HG02973 (cell line): ENCODE measurements at regions not wholly inside any gene's neighbourhood (a gene's known extent, or its start where the extent isn't known, plus 50 kb on each side); places are given as distances from the start of the nearest gene placed in this dataset.
"Not testable (repeated sequence)": the region's sequence is repeated elsewhere in the genome, so short reads cannot be mapped to it uniquely, and the experiment has no call there.

Experiments used
- ATAC-seq: cut with Tn5 transposase; IDR thresholded peaks from one replicate; pipeline ENCODE4 v1.9.1; 2021; ENCODE audit warnings: moderate library complexity; ENCODE audit not compliant: unreplicated experiment

DNA sequence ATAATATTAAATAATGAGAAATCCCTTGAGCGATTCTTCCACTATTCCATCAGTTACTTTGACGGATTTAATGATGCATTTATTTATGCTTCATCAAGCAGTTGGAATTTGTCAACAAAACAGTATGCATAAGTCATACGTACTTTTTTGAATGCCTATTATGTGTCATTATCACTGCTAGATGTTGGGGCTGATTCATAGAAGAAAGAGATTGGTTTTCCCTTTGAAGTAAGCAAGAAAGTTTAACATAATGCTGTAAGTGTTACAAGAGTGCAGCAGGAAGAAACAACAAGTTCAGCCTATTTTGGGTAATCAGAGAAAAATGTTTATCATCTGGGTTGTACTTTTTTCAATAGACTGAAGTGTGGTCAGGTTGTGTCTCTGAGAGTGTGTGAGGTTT lies 121.2 kb upstream of the RANBP3L start:
- ATAC-seq = no peak

DNA sequence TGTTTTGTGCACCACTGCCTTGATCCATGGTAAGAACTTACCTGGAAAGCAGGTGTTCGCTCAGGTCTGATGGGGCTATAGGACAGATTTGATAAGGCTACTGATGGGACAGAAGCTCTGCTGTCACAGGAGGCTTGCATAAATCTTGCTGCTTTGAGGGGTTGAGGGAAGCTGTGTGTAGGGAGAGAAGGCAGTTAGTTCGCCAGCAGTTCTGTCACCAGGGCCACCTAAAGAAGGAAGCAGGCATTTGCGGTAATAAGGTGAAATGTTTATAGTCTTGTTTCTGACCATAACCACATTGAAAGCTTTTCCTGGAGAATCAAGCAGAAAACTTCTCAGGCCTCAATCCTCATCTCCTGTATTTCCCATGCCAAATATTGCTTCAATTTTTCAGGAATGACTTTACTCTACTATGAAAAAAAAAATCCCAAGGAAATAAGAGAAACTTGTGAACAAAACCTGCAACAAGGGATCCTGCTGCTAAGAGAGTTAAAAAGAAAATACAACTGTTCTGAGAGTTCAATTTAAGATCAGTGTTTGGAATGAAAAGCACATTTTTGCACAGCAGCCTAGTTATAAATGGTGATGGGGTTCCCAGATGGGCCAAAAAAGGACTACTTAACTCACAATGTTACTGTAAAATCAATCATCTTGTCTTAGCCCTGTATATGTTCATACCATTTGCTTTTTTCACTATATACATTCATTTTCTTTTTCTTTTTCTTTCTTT lies 122.0 kb upstream of the RANBP3L start:
- ATAC-seq = no peak

DNA sequence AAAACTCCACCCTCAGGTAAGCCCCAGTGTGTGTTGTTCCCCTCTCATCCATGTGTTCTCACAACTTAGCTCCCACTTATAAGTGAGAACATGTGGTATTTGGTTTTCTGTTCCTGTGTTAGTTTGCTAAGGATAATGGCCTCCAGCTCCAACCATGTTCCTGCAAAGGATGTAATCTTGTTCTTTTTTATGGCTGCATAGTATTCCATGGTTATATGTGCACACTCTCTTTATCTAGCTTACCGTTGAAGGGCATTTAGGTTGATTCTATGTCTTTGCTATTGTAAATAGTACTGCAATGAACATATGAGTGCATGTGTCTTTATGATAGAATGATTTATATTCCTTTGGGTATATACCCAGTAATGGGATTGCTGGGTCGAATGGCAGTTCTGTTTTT lies 124.4 kb upstream of the RANBP3L start:
- not testable (repeated sequence) for ATAC-seq

DNA sequence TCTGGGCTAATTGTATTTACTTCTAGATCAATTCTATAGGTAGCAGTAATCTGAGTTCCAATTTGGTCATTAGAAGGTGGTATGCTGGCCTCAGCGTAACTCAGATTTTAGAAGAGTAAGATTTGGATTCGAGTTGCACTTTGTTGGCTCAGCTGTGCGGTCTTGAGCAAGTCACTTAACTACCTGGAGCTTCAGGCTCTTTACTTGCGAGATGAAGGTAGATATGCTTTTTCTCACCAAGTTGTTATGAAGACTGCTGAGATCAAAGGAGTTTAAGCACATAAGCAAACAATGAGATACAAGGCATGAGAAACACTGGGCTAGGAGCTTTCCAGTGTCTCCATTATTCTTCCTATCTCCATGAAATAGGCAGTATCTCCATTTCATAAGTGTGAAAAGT lies 133.8 kb upstream of the RANBP3L start:
- ATAC-seq = no peak

DNA sequence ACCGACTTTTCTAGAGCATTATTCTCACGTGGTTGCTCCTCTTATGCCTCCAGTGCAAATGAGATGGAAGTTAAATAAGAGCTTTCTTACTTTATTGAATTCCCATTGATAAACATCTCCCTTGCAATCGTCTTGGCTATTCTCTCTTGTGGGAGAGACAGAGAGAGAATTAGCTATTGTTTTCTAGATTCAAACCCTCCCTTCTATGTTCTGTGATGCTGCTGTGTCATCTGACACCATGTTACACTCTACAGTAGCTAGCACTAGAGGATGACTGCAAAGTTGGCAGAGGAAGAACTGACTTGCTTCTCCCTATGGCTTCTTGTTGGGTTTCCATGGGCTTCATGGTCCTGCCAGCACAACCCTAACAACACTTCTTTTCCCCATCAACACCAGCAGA lies 134.6 kb upstream of the RANBP3L start:
- no peak for ATAC-seq

DNA sequence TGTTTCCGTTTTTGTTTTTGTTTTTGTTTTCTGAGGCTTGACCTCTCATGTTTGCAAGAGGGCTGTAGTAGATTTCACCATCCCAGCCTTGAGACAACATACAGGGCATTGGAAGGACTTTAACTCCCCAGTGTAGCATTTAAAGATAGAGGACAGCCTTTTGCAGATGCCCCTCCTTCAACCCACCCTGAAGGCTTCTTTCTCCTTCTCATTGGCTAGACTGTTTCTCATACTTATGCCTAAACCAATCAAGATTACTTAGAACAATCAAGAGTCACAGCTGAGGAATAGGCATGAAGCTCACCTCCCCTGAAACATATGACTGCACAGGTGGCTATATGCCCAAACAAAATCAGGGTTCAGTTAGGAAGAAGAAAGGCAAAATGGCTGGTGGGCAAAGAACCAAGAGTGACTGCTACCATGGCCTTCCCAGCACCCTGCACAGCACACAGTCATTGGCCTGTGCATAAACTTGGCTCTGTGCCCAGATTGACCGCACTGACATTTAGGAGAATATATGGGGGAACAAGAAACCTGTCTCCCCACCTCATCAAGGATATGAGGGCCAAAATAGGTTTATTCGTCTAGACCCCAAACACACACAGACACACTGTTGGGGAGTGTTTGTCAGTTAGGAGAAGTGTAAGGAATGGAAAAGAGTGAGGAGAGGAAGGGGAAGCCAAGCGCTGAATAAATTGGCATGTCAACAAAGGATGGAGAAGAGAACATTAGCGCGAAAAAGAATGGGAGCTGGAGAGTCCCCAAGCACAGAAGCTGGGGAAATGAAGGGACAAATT lies 137.3 kb upstream of the RANBP3L start:
- no peak for ATAC-seq

DNA sequence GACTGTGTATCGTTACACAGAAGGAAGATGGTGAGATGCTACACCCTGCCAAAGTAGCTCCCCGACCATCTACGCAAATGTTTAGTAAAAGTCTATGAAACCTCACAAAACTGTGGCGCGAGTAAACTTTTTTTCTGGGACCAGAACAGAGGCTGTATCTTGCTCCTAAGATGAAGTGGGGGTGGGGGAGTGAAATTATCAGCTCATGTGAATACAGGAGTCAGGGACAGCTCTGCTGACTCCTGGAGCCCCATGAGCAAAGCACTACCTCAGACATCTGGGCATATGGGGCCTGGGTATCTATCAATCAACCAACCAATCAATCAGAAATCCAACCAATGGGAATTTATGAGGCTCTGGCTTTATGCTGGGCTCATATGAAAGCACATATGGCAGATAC lies 138.6 kb upstream of the RANBP3L start:
- no peak for ATAC-seq

DNA sequence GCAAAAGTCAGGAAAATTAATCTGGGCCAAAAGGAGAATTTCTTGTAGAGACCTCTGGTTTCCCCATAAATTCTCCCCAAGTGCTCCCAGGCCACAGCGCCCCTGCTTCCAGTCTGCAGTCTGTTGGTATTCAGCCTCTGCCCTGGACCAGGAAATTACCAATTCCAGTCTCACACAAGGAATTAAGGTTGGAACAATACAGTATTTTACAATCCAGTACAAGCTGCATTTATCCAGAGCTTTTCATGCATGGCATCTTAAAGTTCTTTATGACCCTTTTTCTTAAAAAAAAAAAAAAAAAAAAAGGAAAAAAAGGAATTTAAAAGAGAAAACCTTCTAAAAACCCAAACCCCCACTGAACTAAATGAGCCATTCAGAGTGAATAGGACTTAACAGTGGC lies 139.6 kb upstream of the RANBP3L start:
- no peak for ATAC-seq

DNA sequence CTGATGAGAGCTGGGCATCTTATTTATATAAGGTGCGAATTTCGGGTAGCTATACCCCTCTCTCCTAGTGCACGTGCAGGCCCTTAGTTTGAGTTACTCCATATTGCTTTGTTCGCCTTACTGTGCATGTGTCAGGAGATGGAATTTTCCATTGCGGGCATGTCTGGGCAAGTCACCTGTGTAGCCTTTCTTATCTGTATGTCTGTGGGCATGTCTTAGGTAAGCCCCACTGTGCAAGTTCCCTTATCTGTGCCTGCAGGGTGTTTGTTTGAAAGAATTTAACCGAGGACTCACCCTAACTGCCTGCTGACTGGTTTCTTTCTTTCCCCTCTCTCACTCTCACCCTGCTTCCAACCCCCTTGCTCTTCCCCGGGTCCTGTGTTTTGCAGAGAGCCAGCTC lies 140.7 kb upstream of the RANBP3L start:
- ATAC-seq = no peak

DNA sequence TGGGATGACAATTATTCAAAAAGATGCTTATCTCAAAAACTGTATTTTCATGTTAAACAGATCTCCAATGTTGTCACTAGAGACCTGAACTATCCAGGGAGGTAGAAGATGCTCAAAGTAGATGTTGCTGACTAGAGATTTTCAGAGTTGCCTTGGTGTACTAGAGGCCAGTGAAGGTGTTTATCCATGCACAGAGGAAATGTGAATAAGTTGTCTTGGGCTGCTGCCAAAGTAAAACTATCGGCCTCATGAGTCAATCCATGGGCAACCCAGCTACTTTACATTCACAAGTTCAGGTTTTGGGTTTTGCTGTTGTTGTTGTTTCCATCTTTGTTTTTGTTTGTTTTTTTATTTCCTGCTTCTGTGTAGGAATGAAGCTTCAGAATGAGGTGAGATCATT lies 141.1 kb upstream of the RANBP3L start:
- no peak for ATAC-seq

DNA sequence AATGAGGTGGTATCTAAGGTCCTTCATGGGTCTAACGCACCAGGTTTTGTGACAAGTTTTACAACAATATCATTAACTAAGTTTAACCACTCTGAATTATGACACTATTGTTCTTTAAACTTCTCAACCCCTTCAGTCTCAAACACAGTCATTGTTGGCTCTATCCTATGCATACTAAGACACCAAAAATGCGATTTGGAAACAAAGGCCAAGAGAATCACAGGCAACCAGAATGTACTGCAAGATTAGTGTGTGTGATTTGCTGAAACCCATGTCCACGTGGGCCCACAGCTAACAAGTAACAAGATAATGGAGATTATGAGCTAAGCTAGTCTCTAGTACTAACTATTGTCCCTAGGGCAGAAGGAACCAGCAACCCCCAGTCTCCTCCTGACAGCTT lies 142.2 kb upstream of the RANBP3L start:
- no peak for ATAC-seq

DNA sequence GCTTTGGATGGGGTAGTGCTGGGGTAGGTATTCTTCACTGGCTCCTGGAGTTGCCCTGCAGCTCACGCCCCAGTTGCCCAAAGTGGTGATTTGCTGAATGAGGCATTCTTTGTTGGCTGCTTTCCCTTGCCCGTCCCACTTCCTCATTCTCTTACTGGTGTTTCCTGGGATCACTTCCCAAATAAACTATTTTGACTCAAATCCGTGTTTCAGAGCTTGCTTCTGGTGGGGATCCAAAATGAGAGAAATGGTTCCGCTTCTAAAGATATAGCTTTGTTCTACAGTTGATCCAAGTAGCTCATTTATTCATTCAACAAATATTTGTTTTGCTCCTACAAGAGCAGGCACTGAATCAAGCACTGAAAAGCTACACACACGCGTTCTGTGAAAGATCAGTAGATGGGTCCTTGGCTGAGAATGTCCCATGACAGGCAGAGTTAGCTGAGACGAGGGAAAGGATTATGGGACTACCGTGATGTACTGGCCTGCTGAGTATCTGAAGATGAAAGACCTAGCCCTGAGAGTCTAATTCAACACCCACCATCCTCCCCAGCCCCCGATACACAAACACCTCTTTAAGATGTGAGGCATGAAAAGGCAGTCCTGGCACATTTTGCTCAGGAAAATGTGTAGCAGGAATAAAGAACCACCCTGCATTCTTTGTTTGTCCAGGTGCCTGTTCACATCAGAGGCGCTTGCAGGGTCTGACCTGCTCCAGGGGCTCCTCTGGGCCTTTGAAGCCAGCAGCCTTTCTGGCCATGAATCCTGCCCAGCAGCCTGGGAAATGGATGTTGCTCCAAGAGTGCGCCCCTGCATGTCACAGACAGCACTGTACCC lies 143.1 kb upstream of the RANBP3L start:
- no peak for ATAC-seq

DNA sequence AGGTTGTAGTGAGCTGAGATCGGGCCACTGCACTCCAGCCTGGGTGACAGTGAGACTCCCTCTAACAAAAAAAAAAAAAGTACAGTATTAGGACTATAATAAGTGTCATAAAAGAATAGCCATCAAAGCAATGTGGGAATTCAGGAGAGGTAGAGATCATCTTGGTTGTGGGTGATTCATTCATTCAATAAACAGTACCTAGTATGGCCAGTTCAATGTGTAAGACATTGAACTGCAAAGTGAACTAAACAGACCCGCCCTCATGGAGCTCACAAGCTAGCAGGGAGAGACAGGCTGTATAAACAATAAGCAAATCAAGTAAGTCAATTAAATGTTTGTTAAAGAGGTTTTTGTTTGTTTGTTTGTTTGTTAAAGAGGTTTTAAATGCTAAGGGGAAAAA lies 146.1 kb upstream of the RANBP3L start:
- no peak for ATAC-seq

DNA sequence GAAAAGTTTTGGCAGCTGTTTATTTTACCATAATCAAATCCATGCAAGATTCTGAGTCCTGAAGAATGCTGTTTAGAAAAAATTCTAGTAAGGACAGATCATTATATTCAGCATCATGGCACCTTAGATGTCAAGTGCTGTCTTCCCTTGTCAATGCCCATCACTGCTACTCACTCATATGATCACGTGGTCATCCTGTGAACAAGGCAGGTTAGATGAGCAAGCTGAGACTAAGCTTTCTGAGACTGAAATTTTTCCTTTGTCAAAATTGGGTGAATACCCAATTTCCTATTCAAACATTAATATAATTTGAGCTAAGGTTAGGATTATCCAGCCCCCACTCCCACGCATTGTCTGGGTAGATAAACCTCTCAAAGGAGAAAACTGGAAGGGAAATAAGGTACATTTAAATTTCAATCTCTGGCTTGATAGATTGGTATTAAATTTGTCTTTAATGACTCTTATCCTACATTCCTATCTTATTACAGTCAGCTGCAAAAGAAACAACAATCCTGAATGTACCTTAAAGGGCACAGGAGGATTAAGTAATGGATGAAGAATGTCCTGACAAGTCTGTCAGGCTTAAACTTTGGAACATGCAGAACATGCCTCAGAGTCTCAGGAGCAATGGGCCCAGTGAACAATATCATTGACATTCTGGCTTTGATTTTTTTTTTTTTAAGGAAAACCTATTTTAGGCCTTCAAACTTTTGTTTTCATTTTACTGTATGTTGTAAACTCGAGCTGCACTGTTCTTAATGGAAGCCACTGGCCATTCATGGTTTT lies 148.7 kb upstream of the RANBP3L start:
- ATAC-seq = no peak

DNA sequence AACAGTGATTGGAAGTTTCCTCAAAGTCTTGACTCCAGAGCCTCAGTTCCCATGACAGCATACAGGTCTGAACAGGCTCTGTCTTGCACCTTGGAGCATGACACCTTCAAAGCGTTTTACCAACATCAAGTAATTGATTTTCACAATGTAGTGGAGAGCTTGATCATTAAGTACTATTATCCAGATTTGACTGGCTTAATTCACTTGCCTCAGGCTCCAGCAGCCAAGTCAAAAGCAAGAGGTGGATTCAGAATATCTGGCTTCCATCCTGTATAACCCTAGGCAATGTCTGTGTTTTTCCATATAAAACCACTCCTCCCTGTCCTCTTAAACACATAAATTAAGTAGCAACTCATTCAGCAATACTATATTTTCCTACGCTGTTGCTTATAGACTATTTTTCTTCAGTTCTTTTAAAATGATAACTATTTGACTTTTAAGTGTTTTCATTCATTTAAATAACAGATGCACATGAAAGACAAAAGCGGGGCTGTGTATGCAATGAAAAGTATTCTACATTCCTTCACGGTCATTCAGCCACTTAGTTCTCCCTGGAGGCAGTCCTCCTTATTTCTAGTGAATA lies 150.8 kb upstream of the RANBP3L start:
- no peak for ATAC-seq

DNA sequence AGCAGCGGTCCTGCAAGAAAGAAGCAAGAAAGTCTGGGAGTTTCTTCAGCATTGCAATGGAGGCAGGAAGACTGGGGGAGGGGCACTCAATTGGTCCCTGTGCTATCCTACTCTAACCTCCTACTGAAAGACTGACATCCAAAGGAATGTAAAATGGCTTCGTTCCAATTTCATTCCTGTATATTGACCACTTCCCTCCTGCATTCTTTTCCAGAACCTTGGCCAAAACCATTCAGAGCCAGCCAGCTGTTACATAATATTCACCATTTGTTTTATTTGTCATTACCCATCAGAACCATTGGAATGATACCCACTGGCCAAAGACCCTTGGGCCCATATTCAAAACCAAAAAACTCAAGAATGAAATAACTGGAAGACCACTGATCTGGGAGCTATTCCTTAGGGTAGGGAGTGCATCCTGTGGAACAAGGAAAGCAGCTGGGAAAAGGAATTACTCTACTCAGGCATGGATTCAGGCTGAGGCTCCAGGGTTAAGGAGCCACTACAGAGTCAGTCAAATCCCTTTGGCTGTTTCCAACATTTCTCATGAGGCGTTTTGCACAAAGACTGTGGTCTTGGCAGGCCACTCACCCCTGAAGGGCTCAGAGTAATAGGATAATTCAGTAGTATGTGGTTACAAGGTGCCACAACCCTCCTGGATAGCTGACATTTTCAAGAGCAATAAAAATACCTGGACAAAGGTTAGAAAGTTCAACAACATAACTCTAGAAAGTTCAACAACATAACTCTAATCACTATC lies 148.7 kb upstream of the SLC1A3 start:
- ATAC-seq = no peak

DNA sequence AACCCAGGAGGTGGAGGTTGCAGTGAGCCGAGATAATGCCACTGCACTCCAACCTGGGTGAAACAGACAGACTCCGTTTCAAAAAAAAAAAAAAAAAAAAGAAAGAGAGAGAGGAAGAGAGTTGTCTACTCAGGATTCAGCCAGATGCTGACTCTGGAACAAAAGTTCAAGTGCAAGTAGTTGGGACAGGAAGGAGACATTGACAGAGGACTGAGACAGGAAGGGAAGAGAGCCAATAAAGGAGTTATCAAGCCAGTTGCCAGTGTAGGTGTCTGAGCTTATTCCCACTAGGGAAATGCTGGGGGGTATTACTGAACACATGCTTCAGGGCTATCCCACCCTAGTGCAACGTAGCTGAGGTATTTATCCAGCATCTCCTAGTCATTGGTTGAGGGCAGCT lies 147.7 kb upstream of the SLC1A3 start:
- ATAC-seq = no peak

DNA sequence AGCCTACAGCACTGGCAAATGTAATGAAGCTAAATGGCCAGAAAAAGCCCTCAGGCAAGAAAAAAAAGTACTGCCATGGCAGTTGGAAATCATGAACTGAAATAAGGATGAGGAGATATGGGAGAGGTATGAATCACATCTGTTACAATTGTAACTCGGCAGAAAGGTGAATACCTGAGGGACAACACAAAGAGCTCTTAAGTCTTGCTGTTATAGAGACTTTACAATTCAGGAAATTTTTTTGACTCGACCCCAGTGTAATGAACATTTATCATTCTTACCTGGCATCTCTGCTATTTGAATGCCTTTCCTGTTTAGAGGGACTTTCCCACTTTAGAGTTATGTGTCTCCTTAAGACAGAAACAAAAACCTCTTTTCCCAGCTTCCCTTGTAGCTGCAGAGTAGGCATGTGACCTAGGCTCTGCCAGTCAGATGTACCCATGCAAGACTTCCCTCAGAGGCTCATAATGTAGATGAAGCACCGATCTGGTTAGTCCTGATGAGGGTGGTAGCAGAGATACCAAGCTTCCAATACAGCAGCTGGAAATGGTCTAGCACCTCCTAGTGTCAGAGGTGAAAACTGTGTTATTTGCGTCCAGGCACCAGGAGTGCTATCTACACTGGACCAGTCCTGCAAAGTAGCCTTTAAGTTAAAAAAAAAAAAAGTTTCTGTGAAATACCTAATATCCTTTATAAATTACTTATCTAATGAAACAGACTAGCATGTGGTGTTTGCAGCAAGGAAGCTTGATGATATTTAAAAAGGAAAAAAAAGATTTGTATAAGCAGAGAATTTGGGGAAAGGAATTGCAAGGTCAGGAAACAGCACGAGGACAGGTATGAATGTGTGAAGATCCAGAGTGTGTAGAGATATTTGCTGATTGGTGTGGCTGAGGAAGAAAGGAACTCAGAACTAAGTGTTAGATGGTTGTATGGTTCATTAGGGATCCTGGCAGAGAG lies 146.9 kb upstream of the SLC1A3 start:
- no peak for ATAC-seq
